Neuron (in vitro differentiated cells): ENCODE measurements at regions not wholly inside any gene's neighbourhood (a gene's known extent, or its start where the extent isn't known, plus 50 kb on each side); places are given as distances from the start of the nearest gene placed in this dataset.

Experiments
- H2AFZ ChIP-seq: one replicate; pipeline ENCODE4 v1.6.1; 2013; ENCODE audit warnings: low read depth, mild to moderate bottlenecking, inconsistent platforms, low read length, moderate library complexity
- H3K27me3 ChIP-seq: one replicate; pipeline ENCODE4 v1.6.1; 2013; ENCODE audit warnings: low read length; ENCODE audit not compliant: insufficient read depth
- H3K36me3 ChIP-seq: one replicate; pipeline ENCODE4 v1.6.1; 2013; ENCODE audit warnings: low read length; ENCODE audit not compliant: insufficient read depth
- H3K4me1 ChIP-seq: one replicate; pipeline ENCODE4 v1.6.1; 2013; ENCODE audit warnings: low read length; ENCODE audit not compliant: insufficient read depth
- H3K4me3 ChIP-seq: 2 replicates; pipeline ENCODE4 v1.5.1; 2013; ENCODE audit warnings: mild to moderate bottlenecking, low read length, moderate library complexity
- H3K9me3 ChIP-seq: one replicate; pipeline ENCODE4 v1.6.1; 2013; ENCODE audit warnings: low read length

DNA sequence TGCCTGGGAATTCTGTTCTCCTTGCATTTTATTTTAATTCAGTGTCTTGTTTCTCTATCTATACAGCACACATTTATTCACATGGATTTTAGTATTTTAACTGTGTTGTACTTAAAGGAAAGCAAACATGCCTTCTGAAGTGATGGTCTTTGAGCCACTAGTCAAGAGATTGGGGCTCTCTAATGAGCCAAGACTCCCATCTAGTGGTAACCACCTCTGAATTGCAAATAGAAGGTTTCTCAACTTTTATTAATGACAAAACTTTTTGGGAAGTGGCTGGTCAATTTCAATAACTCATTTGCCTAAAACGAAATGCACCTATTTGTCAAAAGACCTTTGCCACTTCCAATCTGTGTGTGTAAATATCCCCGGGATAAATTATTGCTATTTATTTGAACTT is 199.6 kb downstream of the LTN1 start:
- no peaks in the 10 kb centered on the region for H3K27me3 ChIP-seq
- no peak overlapping the region for H3K4me3 ChIP-seq
- peaks cover 4% of the 10 kb centered on the region for H3K4me1 ChIP-seq
- H2AFZ ChIP-seq, result no peak overlapping the region
- H3K9me3 ChIP-seq, result no peaks in the 10 kb centered on the region
- H3K36me3 ChIP-seq, result no peaks in the 10 kb centered on the region

- Histone ChIP-seq H3K36me3 (no peaks in the 10 kb centered on the region), H3K9me3 (no peaks in the 10 kb centered on the region), H3K4me3 (no peak overlapping the region), H3K27me3 (no peaks in the 10 kb centered on the region), H2AFZ (no peak overlapping the region), H3K4me1 (peaks cover 4% of the 10 kb centered on the region)
These were observed 200.9 kb downstream of the LTN1 start for GRCh38 chr21:28791595-28792282.

DNA sequence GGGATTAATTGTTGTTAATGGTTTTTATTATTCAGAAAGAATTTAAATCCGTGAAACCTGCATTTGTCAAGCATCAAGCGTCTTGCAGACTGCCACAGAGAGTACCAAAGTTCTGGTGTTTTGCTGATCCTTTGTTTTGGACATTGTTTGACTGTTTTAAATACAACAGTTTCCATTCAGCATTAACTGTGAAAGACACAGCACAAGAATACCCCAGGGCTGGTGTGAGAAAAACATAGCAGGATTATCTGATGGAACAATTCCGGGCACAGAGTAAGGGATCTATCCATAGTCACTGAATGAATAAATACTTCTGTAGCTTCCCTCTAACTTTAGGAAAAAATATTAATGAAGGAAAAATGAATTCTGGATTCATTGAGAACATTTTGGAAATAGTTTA is 202.3 kb downstream of the LTN1 start:
- Histone ChIP-seq H3K4me3 (no peak overlapping the region), H2AFZ (no peak overlapping the region), H3K27me3 (no peaks in the 10 kb centered on the region), H3K9me3 (no peaks in the 10 kb centered on the region), H3K4me1 (peaks cover 4% of the 10 kb centered on the region), H3K36me3 (no peaks in the 10 kb centered on the region)

DNA sequence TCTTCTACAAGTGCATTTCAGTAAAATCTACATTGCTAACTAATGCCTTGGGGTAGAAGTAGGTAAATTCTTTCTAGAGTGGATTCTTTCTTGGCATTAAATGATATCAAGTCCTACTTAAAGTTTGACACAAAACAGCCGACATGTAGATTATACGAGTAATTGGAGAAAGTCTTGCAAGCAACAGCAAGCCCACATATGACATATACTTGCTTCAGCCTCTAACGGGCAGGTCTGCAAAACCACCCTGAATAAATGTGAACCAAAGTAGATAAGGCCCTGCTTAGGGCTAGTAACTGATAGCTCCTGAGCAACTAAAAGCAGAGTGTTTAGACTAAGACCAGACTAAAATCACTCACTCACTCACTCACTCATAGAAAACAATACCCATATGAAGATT is 203.2 kb downstream of the LTN1 start:
- H3K9me3 ChIP-seq, result no peaks in the 10 kb centered on the region
- no peak overlapping the region for H3K4me3 ChIP-seq
- H3K27me3 ChIP-seq, result no peaks in the 10 kb centered on the region
- no peak overlapping the region for H2AFZ ChIP-seq
- H3K36me3 ChIP-seq, result no peaks in the 10 kb centered on the region
- peaks cover 2% of the 10 kb centered on the region for H3K4me1 ChIP-seq

DNA sequence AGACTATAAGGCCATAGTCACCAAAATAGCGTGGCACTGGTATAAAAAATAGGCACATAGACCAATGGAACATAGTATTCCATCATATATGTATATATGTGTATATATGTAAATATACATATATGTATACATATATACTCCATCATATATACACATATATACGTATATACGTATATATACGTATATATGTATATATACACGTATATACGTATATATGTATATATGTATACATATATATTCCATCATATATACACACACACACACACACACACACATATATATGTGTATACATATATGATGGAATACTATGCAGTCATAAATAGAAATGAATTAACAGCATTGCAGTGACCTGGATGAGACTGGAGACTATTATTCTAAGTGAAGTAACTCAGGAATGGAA is 204.6 kb downstream of the LTN1 start:
- Histone ChIP-seq H3K9me3 (no peaks in the 10 kb centered on the region), H3K36me3 (no peaks in the 10 kb centered on the region), H3K4me3 (no peak overlapping the region), H2AFZ (no peak overlapping the region), H3K4me1 (no peaks in the 10 kb centered on the region), H3K27me3 (no peaks in the 10 kb centered on the region)

DNA sequence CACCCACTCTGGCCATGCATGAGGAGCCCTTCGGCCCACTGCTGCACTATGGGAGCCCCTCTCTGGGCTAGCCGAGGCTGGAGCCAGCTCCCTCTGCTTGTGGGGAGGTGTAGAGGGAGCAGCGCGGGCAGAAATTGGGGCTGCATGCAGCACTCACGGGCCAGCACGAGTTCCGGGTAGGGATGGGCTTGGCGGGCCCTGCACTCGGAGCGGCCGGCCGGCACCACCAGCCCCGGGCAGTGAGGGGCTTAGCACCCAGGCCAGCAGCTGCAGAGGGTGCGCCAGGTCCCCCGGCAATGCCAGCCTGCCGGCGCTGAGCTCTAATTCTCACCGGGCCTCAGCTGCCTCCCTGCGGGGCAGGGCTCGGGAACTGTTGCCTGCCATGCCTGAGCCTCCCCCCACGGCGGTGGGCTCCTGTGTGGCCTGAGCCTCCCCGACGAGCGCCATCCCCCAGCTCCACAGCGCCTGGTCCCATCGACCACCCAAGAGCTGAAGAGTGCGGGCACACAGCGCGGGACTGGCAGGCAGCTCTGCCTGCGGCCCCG is 209.0 kb downstream of the LTN1 start:
- no peaks in the 10 kb centered on the region for H3K4me1 ChIP-seq
- no peaks in the 10 kb centered on the region for H3K9me3 ChIP-seq
- no peak overlapping the region for H2AFZ ChIP-seq
- H3K4me3 ChIP-seq, result no peak overlapping the region
- no peaks in the 10 kb centered on the region for H3K36me3 ChIP-seq
- no peaks in the 10 kb centered on the region for H3K27me3 ChIP-seq

DNA sequence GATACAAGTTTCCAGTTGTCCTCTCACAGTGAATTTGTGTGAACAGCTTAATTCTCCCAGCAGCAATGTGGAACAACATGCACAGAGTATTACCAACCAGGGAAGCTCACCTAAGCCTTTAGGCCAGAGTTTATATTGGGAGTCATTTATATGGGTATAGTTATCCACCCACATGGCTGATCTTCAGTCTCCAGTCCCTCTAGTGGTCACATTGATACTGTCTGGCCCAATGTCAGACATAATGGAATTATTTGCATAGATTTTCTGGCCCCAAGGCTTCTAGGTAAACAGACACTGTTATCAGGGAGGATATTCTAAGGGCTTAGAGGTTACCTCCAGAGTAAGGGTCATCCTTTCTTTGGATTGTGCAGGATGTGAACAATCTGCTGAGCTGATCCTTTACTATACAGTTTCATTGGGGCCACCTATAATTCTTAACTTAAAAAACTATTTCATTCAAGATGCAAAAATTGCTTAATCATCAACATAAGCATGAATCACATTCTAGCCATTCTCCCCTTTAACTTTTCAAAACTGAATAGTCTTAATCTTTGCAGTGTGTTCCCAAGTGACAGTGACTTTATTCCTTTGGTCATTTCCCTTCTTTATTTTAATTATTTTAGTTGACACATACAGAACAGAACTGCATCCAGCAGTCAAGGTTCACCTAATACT is 210.9 kb downstream of the LTN1 start:
- no peaks in the 10 kb centered on the region for H3K27me3 ChIP-seq
- no peak overlapping the region for H2AFZ ChIP-seq
- no peaks in the 10 kb centered on the region for H3K4me1 ChIP-seq
- no peak overlapping the region for H3K4me3 ChIP-seq
- no peaks in the 10 kb centered on the region for H3K9me3 ChIP-seq
- no peaks in the 10 kb centered on the region for H3K36me3 ChIP-seq

DNA sequence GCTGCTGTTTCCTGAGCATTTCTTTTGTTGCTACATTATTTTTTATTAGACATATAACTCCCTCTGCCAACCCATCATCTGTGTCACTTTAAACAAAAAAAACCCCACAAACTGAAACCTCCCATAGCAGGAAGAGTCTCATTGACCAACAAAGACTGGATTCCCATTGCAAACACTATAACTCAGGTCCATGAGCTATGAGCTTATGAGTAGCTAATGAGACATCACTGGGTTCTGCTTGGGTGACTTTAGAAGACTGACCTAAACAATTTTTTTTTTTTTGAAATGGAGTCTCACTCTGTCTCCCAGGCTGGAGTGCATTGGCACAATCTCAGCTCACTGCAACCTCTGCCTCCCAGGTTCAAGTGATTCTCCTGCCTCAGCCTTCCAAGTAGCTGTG is 212.8 kb downstream of the LTN1 start:
- H3K4me1 ChIP-seq, result no peaks in the 10 kb centered on the region
- H3K27me3 ChIP-seq, result no peaks in the 10 kb centered on the region
- no peak overlapping the region for H2AFZ ChIP-seq
- H3K9me3 ChIP-seq, result no peaks in the 10 kb centered on the region
- no peaks in the 10 kb centered on the region for H3K36me3 ChIP-seq
- H3K4me3 ChIP-seq, result no peak overlapping the region

DNA sequence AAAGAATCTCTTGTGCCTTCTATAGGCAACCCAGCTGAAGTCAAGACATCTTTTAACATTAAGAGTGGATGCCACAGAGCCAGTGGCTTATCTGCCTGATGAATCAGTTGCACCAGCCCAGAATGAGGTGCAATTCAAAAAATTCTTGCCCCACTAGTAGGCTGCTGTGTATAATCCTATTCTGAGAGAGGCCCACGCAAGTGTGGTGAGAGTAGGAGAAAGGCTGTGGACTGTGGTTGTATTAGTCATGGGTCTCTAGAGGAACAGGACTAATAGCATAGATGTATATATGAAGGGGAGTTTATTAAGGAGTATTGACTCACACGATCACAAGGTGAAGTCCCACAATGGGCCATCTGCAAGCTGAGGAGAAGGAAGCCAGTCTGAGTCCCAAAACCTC is 216.4 kb downstream of the LTN1 start:
- Histone ChIP-seq H3K36me3 (no peaks in the 10 kb centered on the region), H3K9me3 (no peaks in the 10 kb centered on the region), H3K27me3 (no peaks in the 10 kb centered on the region), H3K4me1 (no peaks in the 10 kb centered on the region), H2AFZ (no peak overlapping the region), H3K4me3 (no peak overlapping the region)

DNA sequence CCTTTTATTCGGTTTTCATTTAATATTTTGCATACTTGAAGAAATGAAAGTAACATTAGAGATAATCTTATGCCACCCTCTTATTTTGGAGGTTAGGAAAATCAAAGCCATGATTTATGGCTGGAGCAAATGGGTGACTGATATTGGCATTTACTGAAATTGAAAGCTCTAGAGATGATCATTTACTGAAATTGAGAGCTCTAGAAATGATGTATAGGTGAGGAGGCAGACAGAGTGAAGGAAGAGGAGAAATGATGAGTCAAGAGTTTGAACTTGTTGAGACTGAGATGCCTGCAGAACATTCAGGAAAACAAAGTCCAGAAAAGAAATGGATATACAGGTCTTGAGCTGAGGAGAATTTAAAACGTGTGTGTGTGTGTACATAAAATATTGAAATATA is 217.6 kb downstream of the LTN1 start:
- Histone ChIP-seq H3K27me3 (no peaks in the 10 kb centered on the region), H2AFZ (no peak overlapping the region), H3K9me3 (no peaks in the 10 kb centered on the region), H3K4me3 (no peak overlapping the region), H3K36me3 (no peaks in the 10 kb centered on the region), H3K4me1 (no peaks in the 10 kb centered on the region)

GRCh38 chr21:28773036-28773435 is 219.6 kb downstream of the LTN1 start:
- no peaks in the 10 kb centered on the region for H3K4me1 ChIP-seq
- H2AFZ ChIP-seq, result no peak overlapping the region
- H3K27me3 ChIP-seq, result no peaks in the 10 kb centered on the region
- no peaks in the 10 kb centered on the region for H3K36me3 ChIP-seq
- no peaks in the 10 kb centered on the region for H3K9me3 ChIP-seq
- no peak overlapping the region for H3K4me3 ChIP-seq

DNA sequence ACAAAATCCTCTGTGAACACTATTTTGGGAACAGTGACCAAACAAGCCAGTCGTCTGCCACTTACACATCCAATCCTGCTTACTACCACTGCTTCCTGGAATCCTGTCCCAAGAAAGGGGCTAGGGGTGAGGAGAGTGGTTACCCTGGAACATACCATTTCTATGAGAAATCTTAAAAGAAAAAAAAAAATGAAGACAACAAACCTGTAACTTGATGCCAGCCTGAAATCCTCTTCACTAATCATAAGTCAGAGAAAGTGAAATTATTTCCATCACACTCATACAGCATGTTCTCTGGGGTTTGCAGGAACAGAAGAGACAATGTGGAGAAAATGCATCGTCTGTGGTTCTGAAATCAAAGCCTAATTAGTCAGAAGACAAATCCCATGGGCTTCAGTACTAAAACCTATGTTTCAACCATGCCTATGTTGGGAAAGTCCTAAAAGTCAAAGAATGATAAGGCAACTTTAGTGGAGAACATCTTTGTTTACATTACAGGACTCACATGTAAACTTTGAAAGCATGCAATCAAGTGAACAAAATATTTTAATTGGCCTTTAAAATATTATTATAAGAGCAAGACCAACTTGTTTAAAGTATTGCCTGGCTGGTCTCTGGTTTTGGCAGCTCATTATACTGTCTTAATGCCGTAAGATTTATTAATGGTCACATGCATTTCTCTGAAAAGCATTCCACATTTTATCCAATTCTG is 220.7 kb downstream of the LTN1 start:
- no peaks in the 10 kb centered on the region for H3K4me1 ChIP-seq
- no peaks in the 10 kb centered on the region for H3K36me3 ChIP-seq
- H3K4me3 ChIP-seq, result no peak overlapping the region
- no peaks in the 10 kb centered on the region for H3K9me3 ChIP-seq
- no peak overlapping the region for H2AFZ ChIP-seq
- no peaks in the 10 kb centered on the region for H3K27me3 ChIP-seq

DNA sequence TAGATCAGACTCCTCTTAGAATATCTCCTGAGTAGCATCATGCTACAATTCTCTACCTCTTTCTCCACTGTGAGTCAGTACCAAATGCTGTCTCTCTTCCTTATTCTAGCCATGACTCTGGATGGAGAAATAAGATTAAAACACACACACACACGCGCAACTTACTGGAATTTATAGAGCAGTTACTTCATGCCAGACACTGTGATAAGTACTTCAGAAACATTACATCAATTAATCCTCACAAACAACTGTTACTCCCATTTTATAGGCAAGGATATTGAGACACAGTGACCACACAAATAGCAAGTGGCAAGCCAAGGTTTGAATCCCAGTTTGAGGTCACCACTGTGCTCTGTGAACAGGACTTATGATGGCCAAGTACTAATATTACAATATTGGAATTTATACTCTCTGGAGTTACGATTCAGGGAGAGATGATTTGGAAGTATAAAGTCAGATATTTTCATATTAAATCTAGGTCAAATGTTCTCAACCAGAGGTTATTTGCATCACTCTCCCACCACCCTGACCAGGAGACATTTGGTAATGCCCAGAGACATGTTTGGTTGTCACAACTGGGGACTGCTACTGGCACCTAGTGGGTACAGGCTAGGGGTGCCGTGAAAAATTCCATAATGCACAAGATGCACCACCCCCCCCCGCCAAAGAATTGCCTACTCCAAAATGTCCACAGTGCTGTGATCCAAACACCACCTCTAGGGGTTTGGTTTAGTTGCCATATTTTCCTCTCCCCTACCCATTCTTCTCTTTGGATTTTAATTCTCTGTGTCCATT is 221.6 kb downstream of the LTN1 start:
- Histone ChIP-seq H3K4me3 (no peak overlapping the region), H3K9me3 (no peaks in the 10 kb centered on the region), H2AFZ (no peak overlapping the region), H3K27me3 (no peaks in the 10 kb centered on the region), H3K36me3 (no peaks in the 10 kb centered on the region), H3K4me1 (no peaks in the 10 kb centered on the region)
